Upper lobe of left lung (tissue), 4 donors: ENCODE measurements at regions not wholly inside any gene's neighbourhood (a gene's known extent, or its start where the extent isn't known, plus 50 kb on each side); places are given as distances from the start of the nearest gene placed in this dataset.

Experiments
- EP300 ChIP-seq, 4 donors: sonication (generic); formaldehyde crosslinking; IDR thresholded peaks; one replicate each; pipeline ENCODE4 v1.5.1; 2017; ENCODE audit warnings: antibody characterized with exemption in 4 of 4, control low read depth in 2 of 4
- POLR2A ChIP-seq, 4 donors: fragments of 450-650 bp; IDR thresholded peaks; one replicate each; pipeline ENCODE4 v1.5.1; 2016 to 2017; ENCODE audit warnings: antibody characterized with exemption in 4 of 4, mild to moderate bottlenecking in 2 of 4
- TF ChIP-seq, protein P1 (sequence below), 6 experiments: fragments of 450-650 bp in 4 of 6; fragments of 200-600 bp in 2 of 6; sonication (generic) in 2 of 6; IDR thresholded peaks; one replicate each; pipeline ENCODE4 v1.5.1; 2016 to 2019; ENCODE audit warnings: antibody characterized with exemption in 6 of 6

DNA sequence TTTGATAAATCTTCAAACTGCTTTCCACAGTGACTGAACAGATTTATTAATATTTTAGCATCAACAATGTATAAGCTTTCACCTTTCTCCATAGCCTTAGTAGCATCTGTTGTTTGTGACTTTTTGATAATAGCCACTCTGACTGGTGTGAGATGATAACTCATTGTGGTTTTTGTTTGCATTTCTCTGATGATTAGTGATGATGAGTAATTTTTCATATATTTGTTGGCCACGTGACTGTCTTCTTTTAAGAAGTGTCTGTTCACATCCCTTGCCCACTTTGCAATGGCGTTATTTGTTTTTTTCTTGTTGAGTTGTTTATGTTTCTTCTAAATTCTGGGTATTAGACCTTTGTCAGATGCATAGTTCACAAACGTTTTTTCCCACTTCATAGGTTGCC, 952.9 kb downstream of the TRIB2 start:
- TF ChIP-seq, protein P1, sequence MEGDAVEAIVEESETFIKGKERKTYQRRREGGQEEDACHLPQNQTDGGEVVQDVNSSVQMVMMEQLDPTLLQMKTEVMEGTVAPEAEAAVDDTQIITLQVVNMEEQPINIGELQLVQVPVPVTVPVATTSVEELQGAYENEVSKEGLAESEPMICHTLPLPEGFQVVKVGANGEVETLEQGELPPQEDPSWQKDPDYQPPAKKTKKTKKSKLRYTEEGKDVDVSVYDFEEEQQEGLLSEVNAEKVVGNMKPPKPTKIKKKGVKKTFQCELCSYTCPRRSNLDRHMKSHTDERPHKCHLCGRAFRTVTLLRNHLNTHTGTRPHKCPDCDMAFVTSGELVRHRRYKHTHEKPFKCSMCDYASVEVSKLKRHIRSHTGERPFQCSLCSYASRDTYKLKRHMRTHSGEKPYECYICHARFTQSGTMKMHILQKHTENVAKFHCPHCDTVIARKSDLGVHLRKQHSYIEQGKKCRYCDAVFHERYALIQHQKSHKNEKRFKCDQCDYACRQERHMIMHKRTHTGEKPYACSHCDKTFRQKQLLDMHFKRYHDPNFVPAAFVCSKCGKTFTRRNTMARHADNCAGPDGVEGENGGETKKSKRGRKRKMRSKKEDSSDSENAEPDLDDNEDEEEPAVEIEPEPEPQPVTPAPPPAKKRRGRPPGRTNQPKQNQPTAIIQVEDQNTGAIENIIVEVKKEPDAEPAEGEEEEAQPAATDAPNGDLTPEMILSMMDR (IDR thresholded peaks at IDR 0.05), result no peak
- TF ChIP-seq POLR2A (IDR thresholded peaks at IDR 0.05) (no peak), EP300 (IDR thresholded peaks at IDR 0.05) (no peak)
